ENCODE measurements at regions not wholly inside any gene's neighbourhood (a gene's known extent, or its start where the extent isn't known, plus 50 kb on each side); places are given as distances from the start of the nearest gene placed in this dataset.
"Not testable (repeated sequence)": the region's sequence is repeated elsewhere in the genome, so short reads cannot be mapped to it uniquely, and the experiment has no call there.

- no peak for DNase-seq (ENCODE audit: low read depth in 3 of 3)
Observed at GRCh38 chr9:119924736-119925135, 555.5 kb upstream of the BRINP1 start.

DNA sequence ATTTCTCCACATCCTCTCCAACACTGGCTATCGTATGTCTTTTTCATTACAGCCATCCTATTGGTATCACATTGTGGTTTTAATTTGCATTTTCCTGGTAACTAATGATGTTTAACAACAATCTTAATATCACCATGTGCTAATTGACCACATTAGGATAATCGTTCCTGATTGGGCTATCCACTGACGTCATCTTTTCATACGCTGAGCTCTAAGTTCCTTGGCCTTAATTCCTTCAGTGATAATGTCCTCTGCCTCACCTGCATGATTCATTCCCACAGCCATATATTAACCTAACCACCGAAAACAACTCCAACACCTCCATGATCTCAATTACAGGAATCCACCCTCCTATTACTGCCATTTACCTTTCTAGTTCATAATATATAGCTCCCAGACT, 547.9 kb upstream of the BRINP1 start:
- DNase-seq (ENCODE audit: low read depth in 3 of 3) = no peak

GRCh38 chr9:119907056-119907455, 537.8 kb upstream of the BRINP1 start:
- no peak for DNase-seq (ENCODE audit: low read depth in 3 of 3)

- no peak for DNase-seq (ENCODE audit: low read depth in 3 of 3)
Observed at GRCh38 chr9:119905724-119906123, 536.5 kb upstream of the BRINP1 start.

GRCh38 chr9:119903851-119904250, 534.6 kb upstream of the BRINP1 start:
- DNase-seq (ENCODE audit: low read depth in 3 of 3) = no peak

GRCh38 chr9:119902611-119903010, 533.4 kb upstream of the BRINP1 start:
- no peak for DNase-seq (ENCODE audit: low read depth in 3 of 3)

DNA sequence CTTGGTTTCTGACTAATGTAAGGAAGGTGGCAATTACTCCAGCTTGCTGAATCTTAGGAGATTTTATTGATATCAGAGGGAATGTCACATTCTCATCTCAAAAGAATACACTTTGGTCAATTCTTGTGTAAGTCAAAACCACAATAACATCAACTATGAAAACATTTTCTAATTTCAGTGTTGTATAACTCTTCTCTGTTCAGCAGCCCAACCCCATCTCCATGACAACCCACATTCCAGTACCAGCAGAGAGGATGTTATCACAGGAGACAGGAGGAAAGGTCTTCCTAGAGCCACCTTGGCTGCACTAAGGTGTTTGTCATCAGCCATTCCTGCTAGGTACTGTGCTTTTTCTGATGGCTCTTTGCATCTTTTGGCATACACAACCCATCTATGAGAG, 529.1 kb upstream of the BRINP1 start:
- DNase-seq (ENCODE audit: low read depth in 3 of 3) = no peak

- no peak for DNase-seq (ENCODE audit: low read depth in 3 of 3)
Observed at GRCh38 chr9:119884438-119884837, 515.2 kb upstream of the BRINP1 start.

DNA sequence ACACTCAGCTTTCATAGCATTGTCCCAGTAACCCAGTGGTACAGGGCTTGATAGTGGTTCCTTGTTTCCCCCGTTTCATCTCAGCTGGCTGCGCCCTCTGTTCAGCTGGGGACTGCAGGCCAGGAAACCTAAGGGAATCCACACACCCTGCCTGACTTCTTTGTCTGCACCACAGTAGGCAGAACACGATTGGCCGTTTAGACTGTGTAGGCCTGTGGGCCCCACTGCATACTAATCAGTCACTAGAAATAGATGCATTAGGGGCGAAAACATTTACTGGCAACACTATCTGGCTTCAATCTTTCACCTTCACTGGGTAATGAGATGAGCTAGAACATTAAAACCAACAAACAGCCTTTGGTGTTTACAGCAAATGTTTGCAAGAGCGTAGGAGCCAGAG, 512.7 kb upstream of the BRINP1 start:
- no peak for DNase-seq (ENCODE audit: low read depth in 3 of 3)

- no peak for DNase-seq (ENCODE audit: low read depth in 3 of 3)
Observed at GRCh38 chr9:119880361-119880760, 511.1 kb upstream of the BRINP1 start.

DNA sequence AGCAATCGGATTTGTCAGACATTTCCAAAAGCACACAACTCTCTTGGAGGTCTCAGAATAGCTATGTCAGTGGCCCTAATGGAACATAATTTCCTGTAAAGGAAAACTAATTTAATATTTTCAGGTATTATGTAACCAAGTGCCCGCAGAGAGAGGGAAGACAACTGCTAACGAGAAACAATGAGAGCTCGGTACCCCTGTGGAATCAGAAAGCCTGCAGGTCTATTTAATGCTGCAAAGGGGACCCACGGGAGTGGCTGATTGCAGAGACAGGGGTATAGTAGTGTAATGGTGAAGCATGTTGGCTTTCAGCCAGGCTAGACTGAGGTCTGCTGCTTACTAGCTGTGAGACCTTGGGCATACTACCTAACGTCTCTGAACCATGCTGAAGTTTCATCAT, 508.1 kb upstream of the BRINP1 start:
- DNase-seq (ENCODE audit: low read depth in 3 of 3) = no peak

DNA sequence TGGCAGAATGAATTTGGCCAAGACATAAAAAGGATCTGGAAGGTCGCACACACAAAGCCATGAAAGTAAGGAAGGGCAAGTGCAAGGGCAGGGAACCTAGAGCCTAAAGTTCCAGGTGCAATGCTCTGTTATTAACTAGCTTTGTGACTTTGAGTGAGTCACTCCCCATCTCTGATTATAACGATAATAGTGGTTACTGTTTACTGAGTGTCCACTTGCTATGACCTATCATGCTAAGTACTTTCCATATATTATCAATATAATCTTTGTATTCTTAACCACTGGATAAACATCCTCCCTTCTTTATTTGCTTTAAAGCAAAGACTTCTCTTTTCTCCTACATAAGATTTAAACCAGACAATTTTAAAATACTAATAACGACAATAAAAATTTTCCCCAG, 504.6 kb upstream of the BRINP1 start:
- no peak for DNase-seq (ENCODE audit: low read depth in 3 of 3)

DNA sequence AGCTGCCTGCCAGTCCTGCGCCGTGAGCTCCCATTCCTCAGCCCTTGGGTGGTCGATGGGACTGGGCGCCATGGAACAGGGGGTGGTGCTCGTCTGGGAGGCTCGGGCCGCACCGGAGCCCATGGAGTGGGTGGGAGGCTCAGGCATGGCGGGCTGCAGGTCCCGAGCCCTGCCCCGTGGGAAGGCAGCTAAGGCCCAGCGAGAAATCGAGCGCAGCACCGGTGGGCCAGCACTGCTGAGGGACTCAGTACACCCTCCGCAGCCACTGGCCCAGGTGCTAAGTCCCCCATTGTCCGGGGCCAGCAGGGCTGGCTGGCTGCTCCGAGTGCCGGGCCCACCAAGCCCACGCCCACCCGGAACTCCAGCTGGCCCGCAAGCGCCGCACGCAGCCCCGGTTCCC, 501.0 kb upstream of the BRINP1 start:
- DNase-seq (ENCODE audit: low read depth in 3 of 3) = not testable (repeated sequence)

GRCh38 chr9:119868694-119869093, 499.5 kb upstream of the BRINP1 start:
- DNase-seq (ENCODE audit: low read depth in 3 of 3) = no peak

- no peak for DNase-seq (ENCODE audit: low read depth in 3 of 3)
Observed at GRCh38 chr9:119861842-119862241, 492.6 kb upstream of the BRINP1 start.

GRCh38 chr9:119859128-119859527, 489.9 kb upstream of the BRINP1 start:
- DNase-seq (ENCODE audit: low read depth in 3 of 3) = no peak

DNA sequence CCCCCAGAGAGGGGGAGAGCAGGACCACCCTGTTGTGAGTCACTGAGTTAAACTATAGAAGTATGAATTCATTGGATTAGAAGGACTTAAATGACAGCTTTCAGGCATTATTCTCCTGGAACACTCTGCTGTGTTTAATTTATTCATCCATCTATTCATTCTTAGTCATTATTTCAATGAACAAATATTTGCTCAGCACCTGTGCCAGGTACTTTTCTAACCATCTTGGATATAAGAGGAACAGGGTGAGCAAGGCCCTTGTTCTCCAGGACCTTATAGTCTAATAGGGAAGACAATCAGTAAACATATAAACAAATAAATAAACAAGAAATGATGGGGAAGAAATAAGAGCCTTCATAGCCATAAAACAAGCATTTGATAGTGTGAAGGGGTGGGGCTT, 483.9 kb upstream of the BRINP1 start:
- DNase-seq (ENCODE audit: low read depth in 3 of 3) = no peak

DNA sequence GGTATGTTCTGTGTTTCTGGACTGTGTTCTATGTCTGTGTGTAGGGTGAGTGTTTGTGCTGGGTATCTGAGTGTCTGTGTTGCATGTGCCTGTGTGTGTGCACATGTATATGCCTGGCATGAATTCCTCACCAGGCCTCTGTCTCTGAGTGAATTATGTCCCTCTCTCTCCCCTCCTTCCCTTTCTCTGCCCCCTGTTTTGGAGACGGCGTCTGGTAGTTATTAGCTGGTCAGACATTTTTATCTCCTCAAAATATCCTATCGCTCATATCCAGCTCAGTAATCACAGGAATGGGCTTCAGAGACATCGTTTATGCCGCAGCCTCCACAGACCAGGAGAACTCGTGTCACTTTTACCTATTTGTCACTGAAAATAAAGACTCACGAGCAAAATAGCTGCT, 483.2 kb upstream of the BRINP1 start:
- DNase-seq (ENCODE audit: low read depth in 3 of 3) = no peak

DNA sequence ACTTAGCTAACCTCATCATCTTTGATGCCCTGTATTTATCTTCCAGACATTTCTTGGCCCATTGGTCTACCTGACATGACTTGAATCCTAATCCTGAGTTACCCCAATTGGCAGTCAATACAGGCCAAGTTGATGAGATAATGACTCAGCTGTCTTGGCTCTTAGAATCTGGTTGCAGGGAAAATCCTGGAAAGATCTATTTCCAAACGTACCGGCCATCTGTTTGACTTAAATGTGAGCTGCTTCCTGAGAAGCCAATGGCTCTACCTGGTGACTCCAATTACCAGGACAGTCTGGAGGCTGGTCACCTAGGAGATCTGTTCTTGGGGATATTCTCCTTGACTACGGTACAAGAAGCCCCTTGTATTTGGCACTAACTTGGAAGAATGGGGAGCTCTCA, 475.2 kb upstream of the BRINP1 start:
- no peak for DNase-seq (ENCODE audit: low read depth in 3 of 3)

- DNase-seq (ENCODE audit: low read depth in 3 of 3) = no peak
Observed at GRCh38 chr9:119841016-119841415, 471.8 kb upstream of the BRINP1 start.

- DNase-seq (ENCODE audit: low read depth in 3 of 3) = no peak
Observed at GRCh38 chr9:119839888-119840287, 470.7 kb upstream of the BRINP1 start.

- DNase-seq (ENCODE audit: low read depth in 3 of 3) = no peak
Observed at GRCh38 chr9:119838210-119838609, 469.0 kb upstream of the BRINP1 start.

DNA sequence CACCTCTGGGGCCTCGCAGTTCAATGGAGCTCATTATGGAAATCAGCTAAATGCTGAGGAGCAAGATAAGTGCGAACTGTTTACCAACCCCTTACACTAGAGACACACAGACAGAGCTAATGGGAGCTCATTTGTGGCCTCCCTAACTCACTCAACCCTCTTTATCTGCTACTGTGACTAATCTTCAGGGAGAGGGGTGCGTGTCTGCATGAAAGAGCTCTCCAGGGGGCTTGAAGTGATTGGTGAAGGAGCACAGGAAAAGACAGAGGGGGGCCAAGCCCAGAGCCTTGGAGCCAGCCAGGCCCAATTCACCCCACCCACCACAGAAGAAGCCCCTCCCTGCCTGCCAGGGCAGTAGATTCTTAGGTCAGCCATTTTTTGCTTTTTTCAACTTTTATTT, 466.8 kb upstream of the BRINP1 start:
- no peak for DNase-seq (ENCODE audit: low read depth in 3 of 3)

DNA sequence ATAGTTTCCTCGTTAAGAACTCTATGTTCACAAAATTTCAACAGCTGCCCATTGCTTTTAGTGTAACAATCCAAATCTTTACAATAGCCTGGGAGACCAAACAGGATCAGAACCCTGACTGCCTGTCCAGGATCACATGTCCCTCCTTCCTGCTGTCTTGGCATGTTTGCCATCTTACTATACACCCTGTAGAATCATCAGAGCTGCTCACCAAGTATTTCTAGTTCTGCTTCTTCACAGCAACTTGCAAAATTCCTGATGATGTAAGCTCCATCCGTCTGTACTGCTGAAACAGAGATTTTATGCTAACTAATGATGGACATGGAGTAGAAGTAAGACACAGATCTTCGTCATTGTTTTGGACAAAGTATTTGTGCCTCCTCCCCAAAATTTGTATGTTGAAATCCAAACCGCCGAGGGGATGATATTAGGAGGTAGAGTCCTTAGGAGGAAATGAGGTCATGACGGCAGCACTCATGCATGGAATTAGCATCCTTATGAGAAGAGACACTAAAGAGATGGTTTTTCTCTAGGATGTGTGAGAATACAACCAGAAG, 464.9 kb upstream of the BRINP1 start:
- no peak for DNase-seq (ENCODE audit: low read depth in 3 of 3)

- no peak for DNase-seq (ENCODE audit: low read depth in 3 of 3)
Observed at GRCh38 chr9:119831309-119831708, 462.1 kb upstream of the BRINP1 start.

Measured in stimulated activated CD4-positive, alpha-beta T cell treated with anti-CD3 and anti-CD28 coated beads, TNF-alpha, amount 100 ng/mL, for 4 hours (primary cell).